Epidermal melanocyte (primary cell): ENCODE measurements at regions not wholly inside any gene's neighbourhood (a gene's known extent, or its start where the extent isn't known, plus 50 kb on each side); places are given as distances from the start of the nearest gene placed in this dataset.

Experiments
- DNase-seq: peaks from one replicate; pipeline ENCODE4 v3.0.0; 2011; ENCODE audit warnings: low spot score; ENCODE audit not compliant: insufficient read length

GRCh38 chr22:48798281-48799226 lies 1029.1 kb downstream of the BRD1 start:
- no peak for DNase-seq

GRCh38 chr22:48797731-48798130 lies 1029.9 kb downstream of the BRD1 start:
- DNase-seq = no peak

- DNase-seq = no peak
These were observed 1031.2 kb downstream of the BRD1 start for GRCh38 chr22:48796310-48797015.

- DNase-seq = no peak
These were observed 1032.0 kb downstream of the BRD1 start for GRCh38 chr22:48795664-48796063.

DNA sequence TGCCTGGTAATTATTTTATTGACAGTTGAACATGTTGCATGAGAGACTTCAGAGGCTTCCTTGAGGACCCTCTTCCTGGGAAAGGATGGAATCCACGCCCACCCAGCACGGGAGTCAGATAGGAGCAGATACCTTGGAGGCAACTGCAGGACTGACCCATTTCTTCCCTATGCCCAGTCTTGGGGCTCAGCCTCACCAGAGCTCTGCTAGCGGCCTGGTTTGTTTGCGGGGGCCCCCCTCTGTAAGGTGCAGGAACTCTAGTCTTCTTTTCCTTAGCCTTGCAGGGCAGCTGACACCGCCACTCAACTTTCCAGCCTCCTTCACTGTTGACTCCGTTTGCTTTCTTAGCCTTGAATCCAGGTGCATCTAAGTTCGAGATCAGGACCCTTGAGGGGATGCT lies 1032.8 kb downstream of the BRD1 start:
- no peak for DNase-seq

DNA sequence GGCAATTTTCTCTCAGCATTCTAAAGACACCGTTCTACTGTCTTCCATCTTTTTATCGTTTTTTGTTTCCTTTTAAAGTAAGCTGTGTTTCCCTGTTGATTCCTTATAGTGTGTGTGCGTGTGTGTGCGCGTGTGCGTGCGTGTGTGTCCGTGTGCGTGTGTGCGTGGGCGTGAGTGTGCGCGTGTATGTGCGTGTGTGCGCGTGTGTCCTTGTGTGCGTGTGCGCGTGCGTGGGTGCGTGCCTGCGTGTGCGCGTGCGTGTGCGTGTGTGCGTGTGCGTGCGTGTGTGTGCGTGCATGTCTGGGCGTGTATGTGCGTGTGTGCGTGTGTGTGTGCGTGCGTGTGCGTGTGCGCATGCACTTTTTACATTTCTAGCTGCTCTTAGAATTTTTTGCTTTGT lies 1033.7 kb downstream of the BRD1 start:
- DNase-seq = no peak

DNA sequence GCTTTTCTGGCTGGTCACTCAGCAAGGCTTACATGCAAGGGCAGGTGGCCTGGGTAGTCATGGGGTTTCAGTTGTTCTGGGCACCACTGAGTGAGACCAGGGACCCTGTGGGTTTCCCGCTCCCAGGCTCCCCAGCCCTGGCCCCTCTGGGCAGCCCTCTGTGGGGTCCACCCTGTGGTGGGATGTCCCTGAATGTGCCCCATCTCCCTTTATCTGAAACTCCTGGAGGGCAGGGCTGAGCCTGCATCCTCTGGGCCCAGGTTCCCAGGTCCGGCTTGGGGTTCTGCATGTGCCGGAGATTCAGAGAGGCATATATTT lies 1041.0 kb downstream of the BRD1 start:
- no peak for DNase-seq

GRCh38 chr22:48785792-48786678 lies 1041.6 kb downstream of the BRD1 start:
- no peak for DNase-seq

GRCh38 chr22:48784701-48785503 lies 1042.8 kb downstream of the BRD1 start:
- no peak for DNase-seq

GRCh38 chr22:48783821-48784266 lies 1043.8 kb downstream of the BRD1 start:
- DNase-seq = no peak

GRCh38 chr22:48782811-48783511 lies 1044.7 kb downstream of the BRD1 start:
- DNase-seq = no peak

DNA sequence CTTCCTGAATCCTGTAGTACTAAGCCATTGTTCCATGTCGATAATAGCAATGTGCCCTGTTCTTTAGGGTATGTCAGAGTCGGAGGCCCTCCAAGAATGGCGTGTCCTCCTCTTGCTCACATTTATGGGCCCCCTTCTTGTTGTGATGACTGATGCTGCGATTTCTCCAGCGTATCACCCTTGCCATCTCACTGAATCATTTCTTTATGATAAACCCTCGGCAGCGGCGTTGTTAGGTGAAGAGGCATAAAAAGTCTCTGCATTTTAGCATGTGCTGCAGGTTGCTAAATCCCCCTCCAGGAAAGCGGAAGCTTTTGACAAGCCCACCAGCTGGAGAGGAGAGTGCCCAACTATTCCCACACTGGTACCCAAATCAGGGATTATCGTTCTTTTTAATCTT lies 1045.3 kb downstream of the BRD1 start:
- no peak for DNase-seq

- DNase-seq = no peak
These were observed 1045.8 kb downstream of the BRD1 start for GRCh38 chr22:48781868-48782267.

GRCh38 chr22:48781391-48781790 lies 1046.3 kb downstream of the BRD1 start:
- DNase-seq = no peak

DNA sequence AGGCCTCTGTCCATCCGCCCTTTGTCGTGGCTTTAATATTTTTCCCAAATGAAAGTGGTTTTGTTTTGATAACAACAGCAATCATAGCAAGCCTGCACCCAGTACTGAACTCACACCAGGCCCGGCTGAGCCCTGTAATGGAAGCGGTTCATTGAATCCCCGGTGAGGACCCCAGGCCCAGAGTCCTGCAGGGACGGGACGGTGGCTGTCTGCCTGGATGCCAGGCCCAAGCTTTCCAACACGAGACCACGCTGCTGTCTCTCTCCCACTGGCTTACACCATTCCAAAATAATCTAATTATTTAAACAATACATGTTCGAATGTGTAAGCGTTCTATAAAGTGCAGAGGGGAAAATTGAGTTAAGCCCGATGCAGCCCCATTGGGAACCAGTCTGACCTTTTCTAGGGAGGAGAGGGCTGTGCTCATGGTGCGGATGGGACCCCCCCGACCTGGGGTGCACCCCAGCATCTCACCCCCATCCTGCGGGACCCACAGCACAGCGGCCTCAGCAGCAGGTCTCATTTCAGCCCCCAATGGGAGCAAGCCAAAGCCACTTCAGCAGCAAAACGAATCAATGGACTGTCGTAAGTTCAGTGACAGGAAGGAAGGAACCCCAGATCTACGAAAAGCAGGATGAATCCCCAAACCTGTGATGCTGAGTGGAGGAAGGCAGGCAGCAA lies 1046.9 kb downstream of the BRD1 start:
- no peak for DNase-seq

DNA sequence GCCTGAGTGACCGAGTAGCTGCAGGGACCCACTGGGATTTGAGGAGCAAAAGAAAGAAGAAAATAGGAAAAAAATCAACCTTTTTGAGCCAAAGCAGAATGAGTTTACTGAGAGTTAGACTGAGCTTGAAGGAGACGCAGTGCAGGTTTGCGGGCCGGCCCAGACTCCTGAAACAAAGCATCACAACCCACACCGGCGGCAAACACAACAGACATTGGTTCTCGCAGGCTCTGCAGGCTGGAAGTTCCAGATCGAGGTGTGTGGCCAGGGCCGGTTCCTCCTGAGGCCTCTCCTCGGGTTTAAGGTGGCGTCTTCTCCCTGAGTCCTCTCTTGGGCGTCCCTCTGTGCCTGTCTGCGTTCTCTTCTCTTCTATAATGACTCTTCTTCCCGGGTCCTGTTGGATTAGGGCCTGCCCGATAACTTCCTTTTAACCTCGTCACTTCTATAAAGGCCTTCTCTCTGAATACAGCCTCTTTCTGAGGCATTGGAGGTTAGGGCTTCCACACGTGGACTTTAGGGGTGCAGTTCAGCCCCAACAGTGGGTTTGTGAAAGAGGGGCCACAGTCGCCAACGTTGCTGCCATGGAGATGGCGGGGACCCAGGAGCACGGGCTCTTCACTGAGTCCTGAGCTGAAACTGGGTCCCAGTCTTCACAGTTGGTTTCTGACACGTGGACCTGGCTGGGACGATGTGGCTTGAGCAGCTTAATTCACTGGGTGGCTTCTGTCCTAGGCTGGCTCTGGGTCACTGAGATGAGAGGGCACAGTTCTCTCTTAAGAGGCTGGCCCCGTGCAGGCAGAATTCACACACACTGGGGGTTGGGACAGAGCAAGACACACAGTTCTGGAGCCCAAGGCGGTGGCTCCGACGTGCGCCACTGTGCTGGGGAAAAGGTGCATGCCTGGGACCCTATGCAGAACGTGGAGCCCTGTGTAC lies 1047.7 kb downstream of the BRD1 start:
- DNase-seq = no peak

GRCh38 chr22:48779211-48779643 lies 1048.4 kb downstream of the BRD1 start:
- no peak for DNase-seq
